Ishikawa (cell line): ENCODE measurements at regions not wholly inside any gene's neighbourhood (a gene's known extent, or its start where the extent isn't known, plus 50 kb on each side); places are given as distances from the start of the nearest gene placed in this dataset.

ENCODE experiments used
- CREB1 ChIP-seq: IDR thresholded peaks from 2 replicates; pipeline ENCODE4 v1.6.1; 2012; ENCODE audit warnings: low read depth
- EGR1 ChIP-seq: IDR thresholded peaks from 2 replicates; pipeline ENCODE4 v1.6.1; 2012
- EP300 ChIP-seq: IDR thresholded peaks from 2 replicates; pipeline ENCODE4 v1.6.1; 2012; ENCODE audit warnings: borderline replicate concordance
- FOXM1 ChIP-seq: IDR thresholded peaks from 2 replicates; pipeline ENCODE4 v1.6.1; 2012; ENCODE audit warnings: low read depth, borderline replicate concordance
- NFIC ChIP-seq: IDR thresholded peaks from 2 replicates; pipeline ENCODE4 v1.6.1; 2012
- RAD21 ChIP-seq: IDR thresholded peaks from 2 replicates; pipeline ENCODE4 v1.6.1; 2012; ENCODE audit warnings: low read depth
- TAF1 ChIP-seq: IDR thresholded peaks from 2 replicates; pipeline ENCODE4 v1.6.1; 2012; ENCODE audit warnings: low read depth, mild to moderate bottlenecking
- TCF12 ChIP-seq: IDR thresholded peaks from 2 replicates; pipeline ENCODE4 v1.6.1; 2012; ENCODE audit warnings: low read depth
- TF ChIP-seq, protein P1 (sequence below): IDR thresholded peaks from 2 replicates; pipeline ENCODE4 v1.6.1; 2012
- TF ChIP-seq, protein P2 (sequence below): IDR thresholded peaks from 2 replicates; pipeline ENCODE4 v1.6.1; 2012; ENCODE audit warnings: low read depth, mild to moderate bottlenecking
- TF ChIP-seq, protein P3 (sequence below): IDR thresholded peaks from 2 replicates; pipeline ENCODE4 v1.6.1; 2012

DNA sequence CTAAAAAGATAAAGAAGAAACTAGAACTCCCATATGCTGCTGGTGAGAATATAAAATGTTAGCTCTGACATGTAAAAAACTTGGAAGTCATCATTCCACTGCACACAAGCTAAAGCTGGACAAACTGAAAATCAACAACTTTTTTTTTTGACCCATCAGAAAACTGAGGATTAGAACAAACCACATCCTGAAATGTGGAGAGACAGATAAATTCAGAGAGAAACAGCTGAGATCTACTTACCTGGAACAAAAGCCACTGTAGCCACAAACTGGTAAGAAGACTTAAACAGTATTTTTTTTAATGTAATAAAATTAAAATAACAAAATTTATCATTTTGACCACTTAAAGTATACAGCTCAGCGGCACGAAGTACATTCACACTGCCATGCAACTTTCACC, 408.5 kb upstream of the RGS17 start:
- TF ChIP-seq, protein P1, sequence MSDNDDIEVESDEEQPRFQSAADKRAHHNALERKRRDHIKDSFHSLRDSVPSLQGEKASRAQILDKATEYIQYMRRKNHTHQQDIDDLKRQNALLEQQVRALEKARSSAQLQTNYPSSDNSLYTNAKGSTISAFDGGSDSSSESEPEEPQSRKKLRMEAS, result no peak
- TF ChIP-seq CREB1 (no peak), RAD21 (no peak), TAF1 (no peak), EGR1 (no peak), EP300 (no peak), NFIC (no peak), FOXM1 (no peak), TCF12 (no peak)
- TF ChIP-seq, protein P2, sequence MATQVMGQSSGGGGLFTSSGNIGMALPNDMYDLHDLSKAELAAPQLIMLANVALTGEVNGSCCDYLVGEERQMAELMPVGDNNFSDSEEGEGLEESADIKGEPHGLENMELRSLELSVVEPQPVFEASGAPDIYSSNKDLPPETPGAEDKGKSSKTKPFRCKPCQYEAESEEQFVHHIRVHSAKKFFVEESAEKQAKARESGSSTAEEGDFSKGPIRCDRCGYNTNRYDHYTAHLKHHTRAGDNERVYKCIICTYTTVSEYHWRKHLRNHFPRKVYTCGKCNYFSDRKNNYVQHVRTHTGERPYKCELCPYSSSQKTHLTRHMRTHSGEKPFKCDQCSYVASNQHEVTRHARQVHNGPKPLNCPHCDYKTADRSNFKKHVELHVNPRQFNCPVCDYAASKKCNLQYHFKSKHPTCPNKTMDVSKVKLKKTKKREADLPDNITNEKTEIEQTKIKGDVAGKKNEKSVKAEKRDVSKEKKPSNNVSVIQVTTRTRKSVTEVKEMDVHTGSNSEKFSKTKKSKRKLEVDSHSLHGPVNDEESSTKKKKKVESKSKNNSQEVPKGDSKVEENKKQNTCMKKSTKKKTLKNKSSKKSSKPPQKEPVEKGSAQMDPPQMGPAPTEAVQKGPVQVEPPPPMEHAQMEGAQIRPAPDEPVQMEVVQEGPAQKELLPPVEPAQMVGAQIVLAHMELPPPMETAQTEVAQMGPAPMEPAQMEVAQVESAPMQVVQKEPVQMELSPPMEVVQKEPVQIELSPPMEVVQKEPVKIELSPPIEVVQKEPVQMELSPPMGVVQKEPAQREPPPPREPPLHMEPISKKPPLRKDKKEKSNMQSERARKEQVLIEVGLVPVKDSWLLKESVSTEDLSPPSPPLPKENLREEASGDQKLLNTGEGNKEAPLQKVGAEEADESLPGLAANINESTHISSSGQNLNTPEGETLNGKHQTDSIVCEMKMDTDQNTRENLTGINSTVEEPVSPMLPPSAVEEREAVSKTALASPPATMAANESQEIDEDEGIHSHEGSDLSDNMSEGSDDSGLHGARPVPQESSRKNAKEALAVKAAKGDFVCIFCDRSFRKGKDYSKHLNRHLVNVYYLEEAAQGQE, result no peak
- TF ChIP-seq, protein P3, sequence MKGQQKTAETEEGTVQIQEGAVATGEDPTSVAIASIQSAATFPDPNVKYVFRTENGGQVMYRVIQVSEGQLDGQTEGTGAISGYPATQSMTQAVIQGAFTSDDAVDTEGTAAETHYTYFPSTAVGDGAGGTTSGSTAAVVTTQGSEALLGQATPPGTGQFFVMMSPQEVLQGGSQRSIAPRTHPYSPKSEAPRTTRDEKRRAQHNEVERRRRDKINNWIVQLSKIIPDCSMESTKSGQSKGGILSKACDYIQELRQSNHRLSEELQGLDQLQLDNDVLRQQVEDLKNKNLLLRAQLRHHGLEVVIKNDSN, result no peak
